OCI-LY3 (cell line): ENCODE measurements at regions not wholly inside any gene's neighbourhood (a gene's known extent, or its start where the extent isn't known, plus 50 kb on each side); places are given as distances from the start of the nearest gene placed in this dataset.
"Not testable (repeated sequence)": the region's sequence is repeated elsewhere in the genome, so short reads cannot be mapped to it uniquely, and the experiment has no call there.

Experiments used
- H2AFZ ChIP-seq: fragments of 200-600, 300-600 bp; shearing (Covaris generic); 2 replicates; pipeline ENCODE4 v1.6.0; 2014; ENCODE audit warnings: antibody characterized with exemption, low read depth, low read length
- H3K27ac ChIP-seq: fragments of 200-600, 300-600 bp; sonication (generic); 2 replicates; pipeline ENCODE4 v1.5.1; 2014; ENCODE audit warnings: mild to moderate bottlenecking, low read length, moderate library complexity, mixed read lengths
- H3K27me3 ChIP-seq: fragments of 200-600, 300-600 bp; sonication (generic); 2 replicates; pipeline ENCODE4 v1.6.1; 2014; ENCODE audit warnings: low read depth, low read length, mixed read lengths
- H3K36me3 ChIP-seq: fragments of 200-600, 300-600 bp; sonication (generic); replicated peaks from 2 replicates; pipeline ENCODE3; 2014; ENCODE audit warnings: low read depth, low read length, mixed read lengths
- H3K4me1 ChIP-seq: fragments of 300-600, 200-600 bp; sonication (generic); 2 replicates; pipeline ENCODE4 v1.6.1; 2014; ENCODE audit warnings: low read length, mixed read lengths
- H3K4me2 ChIP-seq: fragments of 200-600, 300-600 bp; sonication (generic); 2 replicates; pipeline ENCODE4 v1.6.1; 2014; ENCODE audit warnings: low read length, mixed read lengths
- H3K4me3 ChIP-seq: fragments of 300-600, 200-600 bp; sonication (generic); 2 replicates; pipeline ENCODE4 v1.5.1; 2014; ENCODE audit warnings: antibody characterized with exemption, mild to moderate bottlenecking, low read length, moderate library complexity
- H3K79me2 ChIP-seq: fragments of 300-600, 200-600 bp; shearing (Covaris generic); 2 replicates; pipeline ENCODE4 v1.6.1; 2014; ENCODE audit warnings: mild to moderate bottlenecking, low read length, mixed read lengths
- H3K9ac ChIP-seq: fragments of 300-600, 200-600 bp; shearing (Covaris generic); 2 replicates; pipeline ENCODE4 v1.6.0; 2014; ENCODE audit warnings: mild to moderate bottlenecking, low read length, moderate library complexity
- H3K9me3 ChIP-seq: fragments of 200-600, 300-600 bp; shearing (Covaris generic); 2 replicates; pipeline ENCODE4 v1.6.1; 2014; ENCODE audit warnings: low read length, mixed read lengths; ENCODE audit not compliant: insufficient read depth
- H4K20me1 ChIP-seq: fragments of 200-600, 300-600 bp; sonication (generic); 2 replicates; pipeline ENCODE4 v1.6.1; 2016; ENCODE audit warnings: low read length, mixed read lengths; ENCODE audit not compliant: insufficient read depth
- EZH2phosphoT487 ChIP-seq: fragments of 200-600 bp; shearing (Covaris generic); IDR thresholded peaks from 2 replicates; pipeline ENCODE4 v1.6.1; 2018; ENCODE audit warnings: antibody characterized with exemption, mixed run types, low read depth
- TF ChIP-seq, protein P1 (sequence below): fragments of 200-600, 300-600 bp; sonication (generic); IDR thresholded peaks from 2 replicates; pipeline ENCODE4 v1.5.1; 2014; ENCODE audit warnings: antibody characterized with exemption, low read length, low read depth

DNA sequence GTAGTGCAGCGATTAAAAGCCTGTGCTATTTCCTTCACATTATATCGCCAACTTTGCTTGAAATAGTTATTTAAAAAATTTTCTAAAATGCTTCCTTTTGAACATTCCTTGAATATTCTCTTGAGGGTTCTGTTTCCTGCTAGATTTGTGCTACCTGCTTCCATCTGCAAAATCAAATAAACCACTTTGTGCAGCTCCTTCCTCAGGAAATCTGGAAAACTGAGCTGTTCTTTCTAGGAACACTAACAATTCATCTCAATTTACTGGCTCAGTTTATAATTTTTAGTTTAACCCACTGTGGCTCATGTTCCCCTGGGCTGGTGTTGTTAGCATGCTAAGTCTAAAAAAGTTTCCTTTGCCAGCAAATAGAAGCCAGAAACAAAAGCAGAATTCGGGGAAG lies 88.1 kb upstream of the LCORL start:
- TF ChIP-seq, protein P1, sequence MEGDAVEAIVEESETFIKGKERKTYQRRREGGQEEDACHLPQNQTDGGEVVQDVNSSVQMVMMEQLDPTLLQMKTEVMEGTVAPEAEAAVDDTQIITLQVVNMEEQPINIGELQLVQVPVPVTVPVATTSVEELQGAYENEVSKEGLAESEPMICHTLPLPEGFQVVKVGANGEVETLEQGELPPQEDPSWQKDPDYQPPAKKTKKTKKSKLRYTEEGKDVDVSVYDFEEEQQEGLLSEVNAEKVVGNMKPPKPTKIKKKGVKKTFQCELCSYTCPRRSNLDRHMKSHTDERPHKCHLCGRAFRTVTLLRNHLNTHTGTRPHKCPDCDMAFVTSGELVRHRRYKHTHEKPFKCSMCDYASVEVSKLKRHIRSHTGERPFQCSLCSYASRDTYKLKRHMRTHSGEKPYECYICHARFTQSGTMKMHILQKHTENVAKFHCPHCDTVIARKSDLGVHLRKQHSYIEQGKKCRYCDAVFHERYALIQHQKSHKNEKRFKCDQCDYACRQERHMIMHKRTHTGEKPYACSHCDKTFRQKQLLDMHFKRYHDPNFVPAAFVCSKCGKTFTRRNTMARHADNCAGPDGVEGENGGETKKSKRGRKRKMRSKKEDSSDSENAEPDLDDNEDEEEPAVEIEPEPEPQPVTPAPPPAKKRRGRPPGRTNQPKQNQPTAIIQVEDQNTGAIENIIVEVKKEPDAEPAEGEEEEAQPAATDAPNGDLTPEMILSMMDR: no peak
- TF ChIP-seq EZH2phosphoT487: no peak
- Histone ChIP-seq H3K36me3 (no peaks in the 10 kb centered on the region), H3K4me3 (no peak overlapping the region)

DNA sequence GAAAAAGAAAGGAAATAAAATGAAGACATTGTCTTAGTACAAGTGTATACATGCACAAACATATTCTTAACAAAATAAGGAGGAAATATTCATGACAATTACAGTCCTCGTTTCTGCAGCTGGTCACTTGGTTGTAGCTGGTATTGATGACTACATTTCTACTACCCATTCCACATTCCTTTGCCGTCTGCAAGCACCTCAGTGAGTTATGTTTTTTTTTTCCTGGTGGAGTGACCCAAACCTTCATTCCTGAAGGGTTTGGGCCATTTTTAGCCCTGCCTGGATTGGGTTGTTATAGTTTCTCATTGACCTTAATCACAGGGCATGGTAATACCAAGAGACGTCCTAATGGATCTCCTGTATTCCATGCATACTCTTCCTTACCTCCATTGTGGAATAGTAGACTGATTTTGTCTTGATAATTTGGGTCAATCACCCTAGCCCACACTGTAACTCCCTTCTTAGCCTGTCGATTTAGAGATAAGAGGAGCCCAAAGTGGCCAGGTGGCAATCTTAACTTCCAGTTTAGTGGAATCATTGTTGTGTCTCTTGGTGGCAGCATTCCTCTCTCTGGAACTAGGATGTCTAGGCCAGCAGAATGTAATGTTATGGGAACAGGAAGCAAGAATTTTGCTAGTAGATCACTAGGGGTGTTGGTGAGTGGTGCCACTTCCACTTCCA lies 86.4 kb upstream of the LCORL start:
- not testable (repeated sequence) for H3K4me2 ChIP-seq, H3K36me3 ChIP-seq, H3K9me3 ChIP-seq, H4K20me1 ChIP-seq, H3K79me2 ChIP-seq, H3K27ac ChIP-seq, H2AFZ ChIP-seq, H3K4me3 ChIP-seq, H3K27me3 ChIP-seq, H3K9ac ChIP-seq, H3K4me1 ChIP-seq

More for the DNA sequence above, 88.1 kb upstream of the LCORL start:
- Histone ChIP-seq H4K20me1 (no peaks in the 10 kb centered on the region), H3K9me3 (no peaks in the 10 kb centered on the region), H3K79me2 (no peaks in the 10 kb centered on the region), H3K4me2 (no peak overlapping the region), H3K27me3 (0 out of 2 replicates have a peak, but pooled peaks cover 4% of the 10 kb centered on the region), H3K9ac (no peak overlapping the region), H3K27ac (no peak overlapping the region), H3K4me1 (no peaks in the 10 kb centered on the region), H2AFZ (no peak overlapping the region)

DNA sequence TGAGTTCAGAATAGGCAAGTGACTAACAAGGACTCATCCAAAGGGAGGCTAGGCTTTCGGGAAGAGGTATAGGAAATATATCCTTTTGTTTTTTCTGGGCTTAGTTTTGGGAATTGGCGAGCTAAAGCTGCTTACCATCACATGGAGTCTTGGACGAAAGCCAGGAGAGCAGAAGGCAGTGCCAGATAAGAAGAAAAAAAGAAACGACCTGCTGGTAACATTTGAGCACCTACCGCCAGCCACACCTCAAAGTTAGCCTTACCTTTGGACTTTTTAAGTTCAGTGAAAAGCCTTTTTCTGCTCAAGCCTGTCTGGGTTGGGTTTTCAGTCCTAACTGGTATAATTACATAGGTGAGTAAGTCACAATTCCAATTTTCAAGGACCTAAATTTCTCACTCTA lies 85.1 kb upstream of the LCORL start:
- Histone ChIP-seq H3K4me3 (no peak overlapping the region), H4K20me1 (no peaks in the 10 kb centered on the region), H3K27ac (no peak overlapping the region), H3K4me1 (no peaks in the 10 kb centered on the region), H3K9ac (no peak overlapping the region), H3K79me2 (no peaks in the 10 kb centered on the region), H2AFZ (no peak overlapping the region), H3K9me3 (no peaks in the 10 kb centered on the region), H3K27me3 (0 out of 2 replicates have a peak, but pooled peaks cover 4% of the 10 kb centered on the region), H3K4me2 (no peak overlapping the region), H3K36me3 (no peaks in the 10 kb centered on the region)
- TF ChIP-seq, protein P1: no peak
- TF ChIP-seq EZH2phosphoT487: no peak

DNA sequence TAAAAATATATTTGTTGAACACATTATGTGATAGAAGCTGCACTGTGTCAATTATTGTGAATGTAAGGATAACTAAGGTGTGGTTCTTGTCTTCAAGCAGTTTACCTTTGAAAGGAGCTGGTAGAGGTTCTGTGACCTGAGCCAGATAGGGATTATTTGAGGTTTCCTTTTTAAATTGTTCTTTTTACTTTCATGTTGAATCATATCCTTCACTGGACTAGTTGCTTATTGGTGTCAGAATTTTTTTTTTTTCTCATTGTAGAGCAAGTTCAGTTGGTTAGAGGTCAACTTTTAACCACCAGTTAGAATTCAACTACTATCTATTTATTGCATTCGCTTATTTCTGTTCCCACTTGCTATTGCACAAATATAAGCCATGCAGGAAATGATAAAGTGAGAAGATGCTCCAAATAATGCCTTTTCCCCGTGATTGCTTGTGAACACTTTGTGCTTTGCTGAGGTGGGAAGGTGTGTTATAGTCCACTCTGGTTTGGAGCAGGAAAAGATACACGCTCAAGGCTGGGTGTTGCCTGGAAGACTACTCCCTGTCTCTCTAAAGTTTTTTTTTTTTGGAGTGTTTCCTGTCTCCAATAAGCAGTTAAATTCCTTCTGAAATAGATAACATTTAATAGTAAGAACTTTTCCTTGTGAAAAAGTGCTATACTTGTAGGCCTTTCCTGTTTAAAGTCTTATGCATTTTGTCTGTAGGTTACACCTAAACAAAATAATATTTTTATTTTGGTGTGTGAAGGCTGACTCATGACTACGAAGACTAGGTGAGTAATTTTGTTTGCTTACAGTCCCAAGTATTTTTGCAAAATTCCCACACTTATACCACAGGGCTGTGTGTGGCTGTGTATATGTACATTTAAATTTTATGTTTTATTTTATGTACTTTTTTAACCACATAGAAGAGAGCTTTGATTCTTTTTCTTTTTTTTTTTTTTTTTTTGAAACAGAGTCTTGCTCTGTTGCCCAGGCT lies 83.8 kb upstream of the LCORL start:
- no peaks in the 10 kb centered on the region for H4K20me1 ChIP-seq
- no peak overlapping the region for H3K4me2 ChIP-seq
- H3K36me3 ChIP-seq: no peaks in the 10 kb centered on the region
- H3K9ac ChIP-seq: no peak overlapping the region
- no peaks in the 10 kb centered on the region for H3K27me3 ChIP-seq
- H3K4me3 ChIP-seq: no peak overlapping the region
- no peak overlapping the region for H2AFZ ChIP-seq
- no peaks in the 10 kb centered on the region for H3K79me2 ChIP-seq
- no peaks in the 10 kb centered on the region for H3K9me3 ChIP-seq
- peaks cover 8% of the 10 kb centered on the region for H3K4me1 ChIP-seq
- no peak for TF ChIP-seq EZH2phosphoT487
- TF ChIP-seq, protein P1: no peak
- no peak overlapping the region for H3K27ac ChIP-seq
